ENCODE measurements at regions not wholly inside any gene's neighbourhood (a gene's known extent, or its start where the extent isn't known, plus 50 kb on each side); places are given as distances from the start of the nearest gene placed in this dataset.

DNA sequence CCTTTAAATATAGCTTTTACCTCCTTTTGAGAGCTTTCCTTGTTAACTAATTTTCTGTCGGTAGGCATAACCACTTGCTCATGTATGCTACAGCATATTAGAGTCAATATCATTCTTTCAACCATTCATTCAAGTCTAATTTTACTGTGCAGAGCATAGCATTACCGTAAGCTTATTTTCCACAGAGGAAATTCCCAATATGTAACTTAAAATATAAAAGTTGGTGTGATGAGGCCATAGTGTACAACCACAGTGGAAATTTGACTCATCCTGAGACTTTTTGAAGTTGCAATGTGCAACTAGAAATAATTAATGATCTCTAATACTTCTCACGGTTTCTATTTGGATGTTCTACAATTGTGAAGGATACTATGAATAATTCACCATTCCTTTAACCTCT, 80.6 kb upstream of the KLF6 start:
- DNase-seq (ENCODE audit: low read depth in 4 of 4, low spot score in 3 of 4): no peak

DNA sequence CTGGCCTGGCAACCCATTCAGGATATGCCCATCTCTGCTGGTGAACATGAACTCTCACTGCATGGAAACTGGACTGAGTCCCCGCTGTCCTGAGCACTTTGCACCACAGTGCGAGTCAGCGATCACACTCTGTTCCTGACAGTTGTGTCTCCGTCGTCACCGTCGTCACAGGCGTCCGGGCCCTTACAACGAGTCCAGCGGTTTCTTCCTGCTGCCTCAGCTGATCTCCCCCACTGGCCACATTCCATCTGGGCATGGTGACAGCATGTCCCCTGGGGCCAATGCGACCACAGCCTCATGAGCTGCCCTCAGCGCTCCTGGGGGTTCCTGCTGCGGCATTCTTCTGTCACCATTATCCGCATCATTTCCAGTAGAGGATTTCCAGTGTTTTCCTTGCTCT, 76.8 kb upstream of the KLF6 start:
- DNase-seq (ENCODE audit: low read depth in 4 of 4, low spot score in 3 of 4): no peak

DNA sequence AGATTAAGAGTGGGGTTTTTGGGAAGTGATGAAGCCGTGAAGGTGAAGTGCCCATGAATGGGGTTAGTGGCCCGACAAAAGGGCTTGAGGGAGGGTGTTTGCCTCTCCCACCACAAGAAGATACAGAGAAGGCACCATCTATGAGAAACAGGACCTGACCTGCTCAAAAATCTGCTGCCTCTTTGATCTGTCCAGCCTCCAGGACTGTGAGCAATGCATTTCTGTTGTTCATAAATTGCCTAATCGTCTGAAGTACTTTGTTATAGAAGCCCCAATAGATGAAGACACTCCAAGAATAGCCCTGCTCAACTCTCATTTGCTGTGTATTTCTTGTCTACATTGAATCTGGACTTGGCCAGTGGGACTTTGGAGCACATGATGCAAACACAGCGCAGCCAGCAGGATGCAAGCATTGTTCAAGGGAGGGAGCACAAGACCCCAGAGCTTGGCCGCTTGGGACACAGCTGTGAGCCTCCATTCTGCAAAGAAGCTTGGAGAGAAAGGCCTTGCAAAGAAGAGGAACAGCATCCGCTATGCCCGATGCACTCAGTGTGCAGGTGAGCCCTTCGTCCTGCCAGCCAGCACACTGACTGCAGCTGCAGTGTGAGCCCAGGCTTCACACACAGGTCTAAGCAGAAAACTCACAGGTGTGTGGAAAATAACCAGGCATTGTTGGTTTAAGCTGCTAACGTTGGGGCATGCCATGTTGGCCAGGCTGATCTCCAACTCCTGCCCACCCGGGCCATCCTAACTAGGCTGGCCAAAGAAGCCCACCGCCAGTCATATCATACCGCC, 73.2 kb upstream of the KLF6 start:
- no peak for DNase-seq (ENCODE audit: low read depth in 4 of 4, low spot score in 3 of 4)

DNA sequence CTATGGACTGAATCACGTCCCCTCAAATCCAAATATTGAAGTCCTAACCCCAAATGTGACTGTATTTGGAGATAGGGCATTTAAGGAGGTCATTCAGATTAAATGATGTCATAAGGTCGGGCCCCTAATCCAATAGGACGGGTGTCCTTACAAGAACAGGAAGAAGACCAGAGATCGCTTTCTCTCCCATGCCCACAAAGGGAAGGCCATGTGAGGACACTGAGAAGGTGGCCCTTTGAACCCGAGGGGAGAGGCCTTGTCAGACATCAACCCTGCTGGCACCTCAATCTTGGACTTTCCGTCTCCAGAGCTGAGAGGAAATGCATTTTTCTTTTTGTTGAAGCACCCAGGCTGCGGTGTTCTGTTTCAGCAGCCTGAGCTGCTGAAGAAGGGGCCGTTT, 72.3 kb upstream of the KLF6 start:
- DNase-seq (ENCODE audit: low read depth in 4 of 4, low spot score in 3 of 4): no peak

DNA sequence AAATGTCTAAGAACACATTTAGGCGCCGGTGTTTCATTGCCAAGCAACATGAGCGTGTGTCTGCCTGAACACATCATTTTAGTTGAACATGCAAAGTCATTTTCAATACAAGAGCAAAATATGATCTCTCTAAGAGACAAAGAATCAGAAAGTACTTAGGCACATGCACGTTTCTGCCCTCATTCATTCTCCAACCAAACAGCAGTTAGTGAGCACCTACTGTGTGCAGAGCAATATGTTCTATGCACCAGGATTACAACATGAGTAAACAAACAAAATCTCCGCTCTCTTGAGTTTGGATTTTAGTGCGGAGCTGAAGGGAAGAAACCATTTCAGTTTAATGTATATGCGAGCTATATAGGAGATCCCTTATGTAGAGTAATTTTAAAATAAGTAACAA, 71.6 kb upstream of the KLF6 start:
- DNase-seq (ENCODE audit: low read depth in 4 of 4, low spot score in 3 of 4): no peak

DNA sequence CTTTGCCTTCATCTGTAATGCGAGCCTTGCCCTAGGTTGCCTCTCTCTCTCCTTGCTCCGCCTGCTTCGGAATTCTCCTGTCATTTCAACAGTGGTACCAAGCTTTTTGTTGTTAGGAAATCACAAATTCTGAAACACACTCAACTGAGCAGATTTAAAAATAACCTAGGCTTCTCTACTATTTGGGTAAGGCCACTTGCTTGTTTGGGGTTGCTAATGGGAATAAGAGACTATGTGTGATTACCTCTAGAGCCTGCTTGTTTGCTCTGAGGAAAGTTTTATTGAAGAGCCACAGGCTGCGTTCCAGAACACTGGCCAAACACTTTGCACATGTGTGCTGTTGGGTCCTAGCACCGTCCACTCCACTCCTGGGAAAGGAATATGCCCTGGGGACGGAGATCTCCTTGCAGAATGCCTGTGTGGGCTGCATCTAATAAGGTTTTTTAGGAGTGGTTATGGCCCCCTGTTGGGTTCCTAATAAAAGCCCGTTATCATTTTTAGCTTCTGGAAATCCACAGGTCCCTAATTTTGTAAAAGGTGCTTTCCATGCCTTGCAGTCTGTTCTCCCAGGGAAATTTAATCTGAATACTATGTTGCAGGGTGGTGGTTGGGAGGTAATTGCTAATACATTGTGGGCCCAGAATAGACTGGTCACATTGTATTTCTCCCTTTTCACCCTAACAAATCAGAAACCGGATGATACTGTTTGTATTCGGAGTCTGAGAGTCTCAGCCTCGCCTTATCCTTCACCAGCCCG, 68.7 kb upstream of the KLF6 start:
- peak in 1 of 4 donors; percentile 60 for DNase-seq (ENCODE audit: low read depth in 4 of 4, low spot score in 3 of 4)

DNA sequence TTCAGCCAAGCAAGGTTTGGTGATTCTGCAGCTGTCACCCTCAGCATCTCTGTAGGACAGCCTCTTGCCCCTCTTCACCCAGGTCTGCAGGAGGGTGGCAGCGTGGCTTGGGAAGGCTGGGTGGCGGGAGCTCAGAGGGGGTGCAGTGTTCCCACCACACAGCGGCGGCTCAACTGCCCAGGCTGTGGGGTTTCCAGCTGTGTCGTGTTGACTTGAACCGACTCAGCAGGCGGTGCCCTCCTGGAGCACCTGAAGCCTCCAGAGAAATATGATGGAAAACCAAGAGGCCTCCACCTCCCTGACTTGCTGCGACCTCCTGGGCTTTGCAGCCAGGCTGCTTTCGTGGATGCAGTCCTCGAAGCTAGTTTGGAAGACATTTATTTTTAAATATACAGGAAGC, 68.0 kb upstream of the KLF6 start:
- no peak for DNase-seq (ENCODE audit: low read depth in 4 of 4, low spot score in 3 of 4)

DNA sequence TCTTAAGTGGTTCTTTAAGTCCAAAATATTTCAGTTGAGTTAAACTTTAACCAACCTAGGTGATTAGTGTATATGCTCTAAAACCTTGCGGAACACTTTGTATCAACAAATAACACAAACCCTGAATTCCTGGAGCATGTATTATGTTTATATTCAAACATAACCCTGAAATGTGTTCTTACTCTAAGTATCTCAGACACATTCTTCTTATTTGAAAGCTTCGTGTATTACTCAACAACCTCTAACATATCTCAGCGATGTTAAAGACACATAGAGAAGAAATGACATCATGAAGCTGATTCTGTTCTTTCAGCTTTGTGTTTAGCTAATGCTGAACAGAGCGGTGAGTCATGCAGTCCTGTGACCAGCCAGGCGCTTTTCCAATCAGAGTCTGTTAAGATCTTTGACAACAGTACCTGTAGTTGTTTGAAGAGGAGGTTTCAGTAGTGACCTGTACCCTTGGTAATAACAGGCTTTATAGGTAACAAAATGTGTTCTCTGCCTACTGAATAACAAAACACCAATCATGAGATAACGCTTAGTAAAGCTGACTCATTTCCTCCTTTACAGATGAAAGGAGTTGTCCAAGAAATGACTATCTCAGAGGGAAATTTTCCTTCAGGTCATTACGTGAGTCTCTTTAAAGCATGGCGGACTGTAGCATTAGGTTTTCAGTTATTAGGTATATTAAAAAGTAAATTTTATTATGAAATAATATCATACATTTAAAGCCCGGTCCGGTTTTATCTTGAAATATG, 67.3 kb upstream of the KLF6 start:
- peak in 2 of 4 donors; percentile 44 to 59 for DNase-seq (ENCODE audit: low read depth in 4 of 4, low spot score in 3 of 4)

DNA sequence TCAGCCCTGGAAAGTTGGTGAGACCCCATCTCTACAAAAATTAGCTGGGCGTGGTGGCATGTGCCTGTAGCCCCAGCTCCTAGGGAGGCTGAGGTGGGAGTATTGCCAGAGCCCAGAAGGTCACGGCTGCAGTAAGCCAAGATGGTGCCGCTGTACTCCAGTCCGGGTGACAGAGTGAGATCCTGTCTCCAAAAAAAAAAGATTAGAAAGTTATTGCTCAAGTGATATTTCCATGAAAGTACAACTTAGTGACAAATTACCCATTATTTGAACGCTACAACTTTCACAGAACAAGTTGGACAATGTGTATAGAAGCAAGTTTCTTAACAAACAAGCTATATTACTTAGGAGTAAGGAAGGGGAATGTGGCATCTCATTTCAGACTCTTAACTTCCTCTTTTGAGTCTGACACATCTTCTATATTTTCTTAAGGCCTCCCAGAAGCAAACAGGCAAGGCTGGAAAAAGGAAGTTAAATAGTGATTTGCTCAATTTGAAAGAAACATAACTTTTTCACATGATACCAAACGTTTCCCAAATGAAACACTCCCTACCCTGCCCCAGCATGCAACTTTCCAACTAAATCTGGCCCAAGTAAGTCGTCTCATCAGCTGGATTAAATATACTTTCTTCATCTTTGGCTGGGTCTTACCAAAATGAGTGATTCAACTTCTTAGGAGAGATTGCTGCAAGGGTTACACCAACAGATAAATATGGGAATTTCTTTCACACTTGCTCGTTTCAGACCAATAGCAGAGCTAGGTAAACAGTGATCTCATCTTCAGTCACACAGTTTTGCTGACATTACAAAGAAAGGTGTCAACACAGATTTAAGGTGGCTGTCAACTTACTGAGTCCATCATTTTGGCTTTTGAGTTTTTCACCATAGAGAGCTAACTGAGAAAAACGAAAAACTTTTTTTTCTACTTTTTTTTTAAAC, 66.3 kb upstream of the KLF6 start:
- no peak for DNase-seq (ENCODE audit: low read depth in 4 of 4, low spot score in 3 of 4)

DNA sequence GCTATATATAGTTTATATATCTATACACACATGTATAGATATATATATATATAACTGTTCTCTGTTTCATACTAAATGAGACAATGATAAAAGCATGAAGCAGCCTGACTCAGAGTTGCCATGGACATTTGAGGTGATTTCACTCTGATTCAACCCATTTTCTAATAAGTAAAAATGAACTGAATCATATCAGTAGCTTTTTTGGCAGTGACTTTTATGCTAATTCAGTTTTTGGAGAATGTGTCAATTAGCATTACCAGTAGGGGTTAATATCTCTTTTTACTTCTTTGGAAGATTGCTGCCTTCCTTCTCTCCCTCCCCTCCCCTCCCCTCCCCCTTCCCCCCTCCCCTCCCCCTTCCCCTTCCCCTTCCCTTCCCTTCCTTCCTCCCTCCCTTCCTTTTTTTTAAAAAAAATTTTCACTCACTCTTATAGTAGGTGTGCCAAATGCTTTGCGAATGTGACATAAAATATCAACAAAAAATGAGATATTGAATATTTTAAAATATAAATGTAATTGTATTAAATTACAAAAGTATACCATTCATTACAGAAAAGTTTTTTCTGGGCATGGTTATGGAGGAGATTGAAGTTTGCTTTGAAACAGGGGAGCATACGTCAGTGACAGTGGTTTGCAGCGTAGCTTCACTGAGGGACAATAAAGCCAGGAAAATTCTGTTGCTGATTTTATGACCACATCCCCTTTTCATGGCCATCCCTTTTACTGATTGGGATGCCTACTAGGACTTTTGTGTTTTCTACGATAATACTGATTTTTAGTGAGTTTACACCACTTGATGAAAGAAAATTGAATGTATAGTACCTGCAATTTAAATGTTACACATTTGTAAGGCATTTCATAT, 64.0 kb upstream of the KLF6 start:
- no peak for DNase-seq (ENCODE audit: low read depth in 4 of 4, low spot score in 3 of 4)

DNA sequence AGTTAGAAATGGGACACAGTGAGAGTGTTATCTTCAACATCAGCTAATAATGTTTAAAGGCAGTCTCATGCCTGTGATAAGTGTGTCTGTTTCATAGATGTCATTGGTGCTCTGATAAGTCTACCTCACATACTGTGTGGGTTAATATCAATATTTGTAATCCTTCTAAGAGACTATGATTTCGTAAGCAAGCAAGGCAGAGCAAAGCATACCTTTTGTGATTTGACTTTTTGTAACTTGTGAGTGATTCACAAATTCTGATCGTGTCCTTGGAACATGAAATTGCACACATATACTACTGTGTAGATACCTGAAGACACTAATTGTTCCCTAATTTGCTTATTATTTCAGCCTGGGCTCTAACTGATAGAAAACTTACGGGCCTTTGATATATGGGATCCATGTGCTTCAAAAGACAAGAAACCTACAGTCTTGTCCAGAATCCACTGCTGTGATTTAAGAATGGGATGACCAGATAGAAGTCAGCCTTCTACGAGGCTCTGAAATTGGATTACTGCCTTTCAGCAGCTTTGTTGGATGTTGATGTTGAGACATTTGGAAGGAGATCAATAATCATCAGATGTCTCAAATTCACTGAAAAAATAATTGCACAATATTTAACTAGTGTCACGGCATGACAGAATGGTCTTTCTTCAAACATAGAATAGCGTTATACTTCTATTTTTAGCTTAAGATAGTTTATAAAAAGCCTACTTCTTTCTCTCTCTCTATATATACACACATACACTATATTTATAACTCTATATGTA, 63.2 kb upstream of the KLF6 start:
- no peak for DNase-seq (ENCODE audit: low read depth in 4 of 4, low spot score in 3 of 4)

DNA sequence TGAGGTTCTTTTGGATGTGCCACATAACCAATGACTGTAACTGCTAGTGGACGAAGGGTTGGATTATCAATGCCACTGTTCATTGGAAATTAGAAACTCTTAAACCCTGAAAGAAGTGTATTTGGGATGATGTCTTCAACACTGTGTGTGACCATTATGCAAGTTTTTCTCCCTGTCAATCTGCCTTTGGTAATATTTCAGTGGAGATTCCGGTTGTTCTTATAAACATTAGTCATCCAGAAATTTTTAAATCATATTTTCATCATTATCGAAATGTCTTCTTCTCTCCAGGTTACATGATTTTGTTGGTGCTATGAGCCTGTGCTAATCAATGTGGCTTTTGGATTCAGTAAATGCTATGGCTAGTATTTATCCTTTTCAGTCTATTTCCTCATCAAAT, 61.7 kb upstream of the KLF6 start:
- no peak for DNase-seq (ENCODE audit: low read depth in 4 of 4, low spot score in 3 of 4)

DNA sequence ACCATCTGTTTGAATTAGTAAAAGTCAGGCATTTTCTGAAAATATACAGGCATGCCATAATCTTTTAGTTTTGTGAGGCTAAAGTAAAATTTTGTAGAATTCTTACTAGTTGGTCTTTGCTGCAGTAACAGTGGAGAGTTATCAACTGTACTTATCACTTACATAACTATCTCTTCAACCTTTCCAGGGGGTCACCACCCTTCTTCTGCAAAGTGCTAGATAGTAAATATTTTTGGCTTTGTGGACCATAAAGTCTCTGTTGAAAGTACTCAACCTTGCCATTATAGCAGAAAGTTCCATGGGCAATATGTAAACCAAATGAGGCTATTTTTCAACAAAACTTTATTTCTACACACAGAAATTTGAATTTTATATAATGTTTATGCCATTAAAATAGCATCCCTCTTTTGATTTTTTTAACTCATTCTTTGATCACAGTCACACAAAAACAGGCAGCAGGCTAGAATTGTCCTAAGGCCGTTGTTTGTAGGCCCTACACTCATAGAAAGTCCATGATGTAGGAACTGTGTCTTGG, 59.5 kb upstream of the KLF6 start:
- DNase-seq (ENCODE audit: low read depth in 4 of 4, low spot score in 3 of 4): no peak

DNA sequence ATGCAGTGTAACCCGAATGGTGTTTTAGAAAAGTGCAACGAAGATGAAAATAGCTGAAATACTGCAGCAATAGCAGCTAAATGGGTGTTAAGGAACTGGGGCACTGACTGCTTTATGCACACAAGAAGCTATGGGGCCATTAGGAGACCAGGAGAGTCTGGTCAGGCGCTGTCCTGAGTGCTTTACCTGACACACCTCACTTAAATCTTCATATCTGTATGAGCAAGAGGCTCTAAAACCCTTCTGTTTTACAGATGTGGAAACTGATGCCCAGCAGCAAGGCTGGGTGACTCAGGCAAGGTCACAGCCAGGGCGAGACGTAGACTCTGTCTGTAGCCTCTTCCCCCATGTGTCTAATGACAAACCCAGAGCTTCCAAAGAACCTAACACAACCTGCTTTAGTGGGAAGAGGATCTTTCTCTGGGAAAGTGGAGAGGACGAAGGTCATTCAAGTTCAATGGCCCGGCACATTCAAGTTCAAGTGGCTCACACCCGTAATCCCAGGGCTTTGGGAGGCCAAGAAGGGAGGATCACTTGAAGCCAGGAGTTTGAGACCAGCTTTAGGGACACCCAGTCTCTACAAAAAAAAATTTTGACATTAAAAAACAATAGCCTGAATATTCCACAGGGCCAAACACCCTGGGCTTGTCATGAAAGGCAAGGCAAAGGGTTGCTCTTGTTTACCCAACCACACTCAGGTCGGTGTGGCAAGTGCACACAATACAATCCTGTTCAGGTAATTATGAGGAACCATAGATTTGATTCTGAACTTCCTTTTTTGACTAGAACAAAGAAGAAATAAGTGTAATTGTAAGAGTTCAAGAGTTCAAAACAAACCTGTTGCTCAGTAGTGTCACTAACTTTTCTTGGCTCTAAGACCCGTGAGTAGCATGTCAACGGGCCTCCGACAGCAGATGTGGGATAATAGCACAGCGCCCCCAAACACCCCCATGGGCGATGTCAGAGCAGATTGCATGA, 53.7 kb upstream of the KLF6 start:
- no peak for DNase-seq (ENCODE audit: low read depth in 4 of 4, low spot score in 3 of 4)

DNA sequence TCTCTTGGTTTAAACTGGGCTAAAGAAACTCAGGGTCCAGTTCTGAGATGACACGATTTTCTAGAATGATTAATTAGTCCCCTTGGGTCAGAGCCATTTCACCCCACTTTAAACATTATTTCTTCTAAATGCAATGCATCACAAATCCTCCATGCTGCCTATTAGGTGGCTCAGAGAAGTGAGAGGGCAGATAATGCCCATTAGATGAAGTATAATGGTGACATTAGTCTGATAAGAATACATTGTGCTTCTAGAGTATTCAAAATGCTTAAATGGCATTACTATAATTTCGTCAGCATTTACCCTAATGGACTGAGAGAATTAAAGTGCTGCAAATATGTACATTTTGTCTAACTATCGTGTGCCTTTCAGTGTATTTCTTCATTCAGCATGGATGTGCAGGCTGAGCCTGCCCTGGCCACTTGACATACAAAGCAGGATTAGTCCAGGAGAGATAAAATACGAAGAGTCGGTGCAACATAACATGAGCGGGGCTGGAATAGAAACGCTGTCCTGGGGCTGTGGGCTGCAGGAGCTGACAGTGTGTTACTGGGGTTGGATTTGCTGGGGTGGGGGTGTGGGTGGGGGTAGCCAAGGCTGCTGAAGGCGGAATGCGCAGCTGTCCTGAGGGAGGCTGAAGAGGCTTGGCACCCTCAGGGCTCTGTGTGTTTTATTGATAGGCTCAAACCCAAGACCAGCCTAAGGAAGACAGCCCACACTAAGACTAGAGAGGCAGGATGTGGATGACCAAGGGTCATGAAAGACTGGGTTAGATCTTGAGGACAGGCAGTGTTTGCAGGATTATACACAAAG, 52.8 kb upstream of the KLF6 start:
- DNase-seq (ENCODE audit: low read depth in 4 of 4, low spot score in 3 of 4): no peak

DNA sequence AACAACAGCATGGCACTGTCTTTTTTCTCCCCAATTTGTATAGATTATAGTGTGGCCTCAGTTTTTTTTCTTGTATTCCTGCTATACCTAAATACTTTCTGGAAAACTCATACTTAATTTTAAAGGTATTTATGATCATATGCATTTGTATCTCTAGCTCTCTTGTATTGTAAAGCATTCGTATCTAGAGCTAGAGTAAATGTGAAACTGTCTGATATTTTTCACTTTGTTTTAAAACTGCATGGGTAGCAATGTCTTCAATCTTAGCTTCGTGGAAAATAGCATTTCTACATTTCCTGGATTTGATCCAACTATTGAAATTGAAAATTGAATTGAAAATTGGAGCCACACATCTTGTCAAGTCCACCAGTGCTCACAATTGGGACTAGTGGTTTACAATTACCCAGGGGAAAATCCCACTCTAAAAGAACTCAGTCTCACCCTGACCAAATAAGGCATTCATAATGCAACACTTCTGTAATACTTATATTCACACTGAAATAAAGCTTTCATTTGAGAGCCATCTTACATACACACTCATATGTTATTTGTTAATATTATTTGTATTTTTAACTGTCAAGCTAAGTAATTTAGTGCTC, 51.3 kb upstream of the KLF6 start:
- no peak for DNase-seq (ENCODE audit: low read depth in 4 of 4, low spot score in 3 of 4)
